RWPE2 (cell line): ENCODE measurements at regions not wholly inside any gene's neighbourhood (a gene's known extent, or its start where the extent isn't known, plus 50 kb on each side); places are given as distances from the start of the nearest gene placed in this dataset.

ENCODE experiments used
- ATAC-seq: fragments of 200-7000 bp; cut with Tn5 transposase; 3 replicates; pipeline ENCODE4 v1.9.1; 2021; ENCODE audit warnings: low read depth
- DNase-seq: peaks from one replicate; pipeline ENCODE4 v3.0.0-alpha.2; 2020; ENCODE audit warnings: low spot score
- H3K27ac ChIP-seq: fragments of 450-650 bp; 2 replicates; pipeline ENCODE4 v1.5.1; 2017; ENCODE audit warnings: mild to moderate bottlenecking; ENCODE audit not compliant: poor library complexity, severe bottlenecking
- H3K27me3 ChIP-seq: fragments of 250-450 bp; sonication (Bioruptor Pico); 2 replicates; pipeline ENCODE4 v1.5.1; 2021; ENCODE audit warnings: mild to moderate bottlenecking, moderate library complexity; ENCODE audit not compliant: insufficient read depth, poor library complexity, severe bottlenecking
- H3K36me3 ChIP-seq: fragments of 250-450 bp; sonication (Bioruptor Pico); 2 replicates; pipeline ENCODE4 v1.5.1; 2020; ENCODE audit warnings: low read depth, mild to moderate bottlenecking, moderate library complexity
- H3K4me1 ChIP-seq: fragments of 250-450 bp; sonication (Bioruptor Pico); 2 replicates; pipeline ENCODE4 v1.5.1; 2021; ENCODE audit warnings: mild to moderate bottlenecking, moderate library complexity; ENCODE audit not compliant: insufficient read depth, poor library complexity, severe bottlenecking
- H3K4me3 ChIP-seq: fragments of 250-450 bp; sonication (Bioruptor Pico); 2 replicates; pipeline ENCODE4 v1.5.1; 2021; ENCODE audit warnings: mild to moderate bottlenecking, moderate library complexity; ENCODE audit not compliant: severe bottlenecking
- H3K9me3 ChIP-seq: fragments of 250-450 bp; sonication (Bioruptor Pico); 2 replicates; pipeline ENCODE4 v1.5.1; 2021; ENCODE audit warnings: mild to moderate bottlenecking, moderate library complexity; ENCODE audit not compliant: severe bottlenecking
- TF ChIP-seq, protein P1 (sequence below): fragments of 450-650 bp; IDR thresholded peaks from one replicate; pipeline ENCODE4 v1.5.1; 2017; ENCODE audit warnings: mild to moderate bottlenecking, moderate library complexity; ENCODE audit not compliant: poor library complexity, severe bottlenecking

DNA sequence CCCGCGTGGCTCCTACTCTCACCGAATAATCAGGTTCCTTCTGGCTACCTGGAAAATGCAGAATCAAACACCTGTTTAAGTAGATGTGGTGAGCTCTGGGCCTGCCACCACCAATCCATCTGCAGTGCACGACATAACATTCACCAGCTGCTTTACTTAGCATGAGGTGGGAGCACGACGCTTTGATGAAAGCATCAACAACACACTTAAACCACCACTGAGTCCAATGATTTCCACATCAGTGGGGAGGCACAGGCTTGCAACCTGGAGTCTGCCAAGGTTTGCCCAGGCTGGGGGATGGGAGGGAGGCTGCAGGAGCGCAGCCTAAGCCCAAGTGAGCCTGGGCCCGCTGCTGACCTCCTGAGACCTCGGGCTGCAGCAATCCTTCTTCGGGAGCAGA, 415.5 kb downstream of the MEIS1 start:
- DNase-seq, result no peak
- TF ChIP-seq, protein P1, sequence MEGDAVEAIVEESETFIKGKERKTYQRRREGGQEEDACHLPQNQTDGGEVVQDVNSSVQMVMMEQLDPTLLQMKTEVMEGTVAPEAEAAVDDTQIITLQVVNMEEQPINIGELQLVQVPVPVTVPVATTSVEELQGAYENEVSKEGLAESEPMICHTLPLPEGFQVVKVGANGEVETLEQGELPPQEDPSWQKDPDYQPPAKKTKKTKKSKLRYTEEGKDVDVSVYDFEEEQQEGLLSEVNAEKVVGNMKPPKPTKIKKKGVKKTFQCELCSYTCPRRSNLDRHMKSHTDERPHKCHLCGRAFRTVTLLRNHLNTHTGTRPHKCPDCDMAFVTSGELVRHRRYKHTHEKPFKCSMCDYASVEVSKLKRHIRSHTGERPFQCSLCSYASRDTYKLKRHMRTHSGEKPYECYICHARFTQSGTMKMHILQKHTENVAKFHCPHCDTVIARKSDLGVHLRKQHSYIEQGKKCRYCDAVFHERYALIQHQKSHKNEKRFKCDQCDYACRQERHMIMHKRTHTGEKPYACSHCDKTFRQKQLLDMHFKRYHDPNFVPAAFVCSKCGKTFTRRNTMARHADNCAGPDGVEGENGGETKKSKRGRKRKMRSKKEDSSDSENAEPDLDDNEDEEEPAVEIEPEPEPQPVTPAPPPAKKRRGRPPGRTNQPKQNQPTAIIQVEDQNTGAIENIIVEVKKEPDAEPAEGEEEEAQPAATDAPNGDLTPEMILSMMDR, result no peak
- H3K9me3 ChIP-seq, result no peaks in the 10 kb centered on the region
- H3K27me3 ChIP-seq, result no peaks in the 10 kb centered on the region
- no peaks in the 10 kb centered on the region for H3K36me3 ChIP-seq
- no peak for ATAC-seq
- no peak overlapping the region for H3K27ac ChIP-seq
- H3K4me1 ChIP-seq, result no peaks in the 10 kb centered on the region
- no peak overlapping the region for H3K4me3 ChIP-seq

DNA sequence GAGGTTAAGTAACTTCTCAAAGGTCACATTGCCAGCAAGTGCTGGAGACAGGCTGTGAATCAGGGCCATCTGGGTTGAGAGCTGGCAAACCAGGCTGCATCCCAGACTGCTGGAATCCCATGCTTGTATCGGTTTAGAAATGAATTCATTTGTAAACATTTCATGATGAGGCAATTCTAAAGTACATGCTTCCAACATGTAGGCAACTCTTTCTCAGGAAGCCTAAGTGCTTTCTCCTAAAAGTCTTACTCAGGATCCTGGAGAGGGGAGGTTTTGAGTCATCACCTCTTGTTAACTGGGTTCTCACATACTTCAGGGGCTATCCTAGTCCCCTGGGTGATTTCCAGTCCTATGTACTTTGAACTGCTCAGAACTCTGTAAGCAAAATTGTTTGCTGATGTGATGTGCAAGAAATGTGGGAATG, 416.5 kb downstream of the MEIS1 start:
- Histone ChIP-seq H3K4me3 (no peak overlapping the region), H3K36me3 (no peaks in the 10 kb centered on the region), H3K4me1 (no peaks in the 10 kb centered on the region), H3K9me3 (no peaks in the 10 kb centered on the region), H3K27me3 (no peaks in the 10 kb centered on the region), H3K27ac (no peak overlapping the region)
- ATAC-seq, result peak; percentile 59
- no peak for DNase-seq
- TF ChIP-seq, protein P1, result no peak

DNA sequence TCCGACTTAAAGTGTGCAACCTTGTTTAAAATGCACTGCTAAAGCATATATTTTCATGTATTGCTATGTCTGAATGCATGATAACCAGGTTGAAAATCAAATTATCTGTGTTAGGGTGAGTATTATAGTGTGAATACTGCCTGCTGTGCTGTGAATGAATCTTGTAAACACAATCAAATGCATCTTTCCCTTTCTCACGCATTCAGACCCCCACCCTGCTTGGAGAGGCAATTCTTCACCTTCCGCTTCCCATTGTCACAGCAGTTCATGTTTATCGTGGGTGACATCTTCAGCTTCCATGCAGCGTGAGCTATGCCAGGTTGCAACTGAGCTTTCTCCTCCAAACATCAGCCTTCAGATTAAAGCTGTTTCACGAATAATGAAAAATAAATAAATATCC, 418.0 kb downstream of the MEIS1 start:
- H3K27me3 ChIP-seq, result no peaks in the 10 kb centered on the region
- H3K36me3 ChIP-seq, result no peaks in the 10 kb centered on the region
- no peak for DNase-seq
- no peaks in the 10 kb centered on the region for H3K9me3 ChIP-seq
- TF ChIP-seq, protein P1, result no peak
- no peak overlapping the region for H3K4me3 ChIP-seq
- H3K27ac ChIP-seq, result no peak overlapping the region
- H3K4me1 ChIP-seq, result no peaks in the 10 kb centered on the region
- ATAC-seq, result no peak

DNA sequence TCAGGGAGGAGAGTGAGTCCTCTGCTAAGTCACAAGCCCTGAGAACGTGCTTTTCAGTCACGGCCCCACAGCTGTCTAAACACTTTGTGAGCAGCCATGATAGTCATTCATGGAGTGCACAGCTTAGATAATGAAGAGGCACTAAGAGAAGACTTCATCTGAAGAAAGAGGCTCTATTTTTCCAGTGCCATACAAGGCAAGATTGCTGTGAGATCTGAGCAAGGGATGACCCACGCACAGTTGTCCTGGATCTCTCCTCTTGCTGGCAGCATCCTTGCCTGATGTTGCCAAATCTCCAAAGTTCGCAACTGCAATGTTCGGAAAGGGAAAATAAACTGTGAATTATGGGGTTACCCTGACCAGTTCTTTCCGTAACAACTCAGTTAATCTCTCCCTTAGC, 418.7 kb downstream of the MEIS1 start:
- no peak overlapping the region for H3K4me3 ChIP-seq
- no peaks in the 10 kb centered on the region for H3K4me1 ChIP-seq
- no peaks in the 10 kb centered on the region for H3K9me3 ChIP-seq
- no peak overlapping the region for H3K27ac ChIP-seq
- TF ChIP-seq, protein P1, result no peak
- no peaks in the 10 kb centered on the region for H3K27me3 ChIP-seq
- DNase-seq (no peak), ATAC-seq (no peak)
- no peaks in the 10 kb centered on the region for H3K36me3 ChIP-seq

DNA sequence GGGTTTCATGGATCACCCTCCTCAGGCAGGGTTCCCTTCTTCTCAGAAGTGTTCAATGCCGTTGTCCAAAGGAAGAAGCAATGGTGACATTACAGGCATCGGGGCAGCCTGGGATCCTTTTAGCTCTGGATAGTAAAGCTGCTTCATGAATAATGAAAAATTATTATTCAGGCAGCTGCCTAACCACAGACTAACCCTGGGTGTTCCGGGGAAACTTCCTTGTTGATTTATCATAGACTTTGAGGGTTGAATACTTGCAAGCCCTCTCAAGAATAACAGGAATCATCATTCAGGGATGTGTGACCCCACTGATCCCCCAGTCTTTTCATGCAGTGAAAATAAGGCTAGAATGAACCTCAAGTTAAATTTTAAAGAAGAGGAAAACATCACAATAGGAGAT, 419.4 kb downstream of the MEIS1 start:
- H3K4me1 ChIP-seq, result no peaks in the 10 kb centered on the region
- DNase-seq (no peak), ATAC-seq (no peak)
- TF ChIP-seq, protein P1, result no peak
- H3K27me3 ChIP-seq, result no peaks in the 10 kb centered on the region
- no peaks in the 10 kb centered on the region for H3K36me3 ChIP-seq
- no peak overlapping the region for H3K27ac ChIP-seq
- no peaks in the 10 kb centered on the region for H3K9me3 ChIP-seq
- H3K4me3 ChIP-seq, result no peak overlapping the region
